ENCODE measurements at regions not wholly inside any gene's neighbourhood (a gene's known extent, or its start where the extent isn't known, plus 50 kb on each side); places are given as distances from the start of the nearest gene placed in this dataset.

GRCh38 chr11:112523031-112523430 is 262.4 kb upstream of the PLET1 start:
- H3K4me1 ChIP-seq (ENCODE audit: control insufficient read depth, insufficient read depth, low read length), result no peaks in the 10 kb centered on the region
- no peak overlapping the region for H3K4ac ChIP-seq (ENCODE audit: low read depth, low read length)
- H2BK15ac ChIP-seq (ENCODE audit: low read depth, low read length), result no peak overlapping the region
- no peak overlapping the region for H3K56ac ChIP-seq (ENCODE audit: extremely low read depth, insufficient read depth, low read length)
- no peak overlapping the region for H3K9ac ChIP-seq (ENCODE audit: low read depth, low read length)
- H3K14ac ChIP-seq (replicated peaks; ENCODE audit: low read depth, low read length), result no peak overlapping the region
- dilution Hi-C loops (cut with HindIII; ENCODE audit: low sequenced_read_pairs, unreplicated experiment), result no loop called here
- H3K79me1 ChIP-seq (ENCODE audit: low read depth in 1 of 2, low read length in 2 of 2), result no peaks in the 10 kb centered on the region
- no peak for DNase-seq
- H3K4me3 ChIP-seq (ENCODE audit: insufficient read depth, low read depth, low read length), result no peak overlapping the region
- H3K18ac ChIP-seq (ENCODE audit: low read depth, low read length), result no peak overlapping the region
- no peaks in the 10 kb centered on the region for H3K9me1 ChIP-seq (ENCODE audit: insufficient read depth, low read length)
- CTCF ChIA-PET, result no interaction called here
- H3K27me3 ChIP-seq (ENCODE audit: control insufficient read depth, insufficient read depth, low read length), result peaks cover 17% of the 10 kb centered on the region
- in situ Hi-C loops (cut with MboI; ENCODE audit: low sequenced_read_pairs), result no loop called here
- POLR2A ChIA-PET (ENCODE audit: unreplicated experiment), result no interaction called here
- H4K20me1 ChIP-seq (ENCODE audit: insufficient read depth, low read length), result no peaks in the 10 kb centered on the region
- H3K23ac ChIP-seq (ENCODE audit: low read depth, low read length), result no peak overlapping the region
- no peak overlapping the region for H2BK20ac ChIP-seq (ENCODE audit: low read depth, low read length)
- H3K36me3 ChIP-seq (ENCODE audit: control insufficient read depth, insufficient read depth, low read length), result no peaks in the 10 kb centered on the region
- no peaks in the 10 kb centered on the region for H3K9me3 ChIP-seq (ENCODE audit: control insufficient read depth, insufficient read depth, low read length)
- H3K4me2 ChIP-seq (ENCODE audit: low read depth, low read length), result no peak overlapping the region
- no CpG with 5 or more reads among the region's 1 CpG for WGBS, 2 experiments (ENCODE audit: extremely low coverage in 2 of 2, insufficient read length in 1 of 2)
- intact Hi-C loops (cut with micrococcal nuclease), result no loop called here
- no TSS peak for BruUV-seq (replicated peaks)
- no peak overlapping the region for H4K5ac ChIP-seq (ENCODE audit: low read depth, low read length)
- no peak overlapping the region for H2BK120ac ChIP-seq (ENCODE audit: low read depth, low read length)
- no peak overlapping the region for H2AFZ ChIP-seq (replicated peaks; ENCODE audit: low read length, poor library complexity)
- no peak overlapping the region for H3K27ac ChIP-seq (ENCODE audit: insufficient read depth, low read length)
- ATAC-seq (ENCODE audit: low read depth), result no peak
- TF ChIP-seq MXI1 (IDR thresholded peaks at IDR 0.05; ENCODE audit: borderline replicate concordance, low read depth, low read length), result no peak
- TF ChIP-seq MAFK (IDR thresholded peaks at IDR 0.05; ENCODE audit: low read depth, low read length), result no peak
- TF ChIP-seq NFE2L2 (IDR thresholded peaks at IDR 0.05; ENCODE audit: low read depth, low read length), result no peak
- TF ChIP-seq, protein P1, sequence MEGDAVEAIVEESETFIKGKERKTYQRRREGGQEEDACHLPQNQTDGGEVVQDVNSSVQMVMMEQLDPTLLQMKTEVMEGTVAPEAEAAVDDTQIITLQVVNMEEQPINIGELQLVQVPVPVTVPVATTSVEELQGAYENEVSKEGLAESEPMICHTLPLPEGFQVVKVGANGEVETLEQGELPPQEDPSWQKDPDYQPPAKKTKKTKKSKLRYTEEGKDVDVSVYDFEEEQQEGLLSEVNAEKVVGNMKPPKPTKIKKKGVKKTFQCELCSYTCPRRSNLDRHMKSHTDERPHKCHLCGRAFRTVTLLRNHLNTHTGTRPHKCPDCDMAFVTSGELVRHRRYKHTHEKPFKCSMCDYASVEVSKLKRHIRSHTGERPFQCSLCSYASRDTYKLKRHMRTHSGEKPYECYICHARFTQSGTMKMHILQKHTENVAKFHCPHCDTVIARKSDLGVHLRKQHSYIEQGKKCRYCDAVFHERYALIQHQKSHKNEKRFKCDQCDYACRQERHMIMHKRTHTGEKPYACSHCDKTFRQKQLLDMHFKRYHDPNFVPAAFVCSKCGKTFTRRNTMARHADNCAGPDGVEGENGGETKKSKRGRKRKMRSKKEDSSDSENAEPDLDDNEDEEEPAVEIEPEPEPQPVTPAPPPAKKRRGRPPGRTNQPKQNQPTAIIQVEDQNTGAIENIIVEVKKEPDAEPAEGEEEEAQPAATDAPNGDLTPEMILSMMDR (conservative IDR thresholded peaks at IDR 0.05; ENCODE audit: low read depth, low read length), result no peak
- TF ChIP-seq USF2 (IDR thresholded peaks at IDR 0.05; ENCODE audit: low read depth, low read length), result no peak
- TF ChIP-seq SMC3 (IDR thresholded peaks at IDR 0.05; ENCODE audit: low read depth, low read length), result no peak
- no peak for TF ChIP-seq CEBPB (IDR thresholded peaks at IDR 0.05; ENCODE audit: low read depth, low read length)
- no peak for TF ChIP-seq RFX5 (IDR thresholded peaks at IDR 0.05; ENCODE audit: low read depth, low read length)
- no peak for TF ChIP-seq RAD21 (IDR thresholded peaks at IDR 0.05; ENCODE audit: low read length)
- no peak for TF ChIP-seq POLR2A (IDR thresholded peaks at IDR 0.05; ENCODE audit: low read depth, low read length)
- TF ChIP-seq, protein P2, sequence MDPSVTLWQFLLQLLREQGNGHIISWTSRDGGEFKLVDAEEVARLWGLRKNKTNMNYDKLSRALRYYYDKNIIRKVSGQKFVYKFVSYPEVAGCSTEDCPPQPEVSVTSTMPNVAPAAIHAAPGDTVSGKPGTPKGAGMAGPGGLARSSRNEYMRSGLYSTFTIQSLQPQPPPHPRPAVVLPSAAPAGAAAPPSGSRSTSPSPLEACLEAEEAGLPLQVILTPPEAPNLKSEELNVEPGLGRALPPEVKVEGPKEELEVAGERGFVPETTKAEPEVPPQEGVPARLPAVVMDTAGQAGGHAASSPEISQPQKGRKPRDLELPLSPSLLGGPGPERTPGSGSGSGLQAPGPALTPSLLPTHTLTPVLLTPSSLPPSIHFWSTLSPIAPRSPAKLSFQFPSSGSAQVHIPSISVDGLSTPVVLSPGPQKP (IDR thresholded peaks at IDR 0.05; ENCODE audit: borderline replicate concordance, low read depth, low read length), result no peak
- TF ChIP-seq FOS (IDR thresholded peaks at IDR 0.05; ENCODE audit: low read depth, low read length), result no peak
- TF ChIP-seq MAZ (IDR thresholded peaks at IDR 0.05; ENCODE audit: borderline replicate concordance, low read depth, low read length), result no peak
- no peak for TF ChIP-seq CHD1 (IDR thresholded peaks at IDR 0.05; ENCODE audit: low read depth, low read length)
- TF ChIP-seq RCOR1 (IDR thresholded peaks at IDR 0.05; ENCODE audit: insufficient replicate concordance, low read length), result no peak
- H4K8ac ChIP-seq (ENCODE audit: low read depth in 2 of 2, low read length in 2 of 2), result no peak overlapping the region
- H2BK5ac ChIP-seq (ENCODE audit: low read depth, low read length, poor library complexity, severe bottlenecking), result no peak overlapping the region
- no peak overlapping the region for H2AK9ac ChIP-seq (replicated peaks; ENCODE audit: low read depth, low read length, poor library complexity)
- H2AK5ac ChIP-seq (ENCODE audit: low read depth, low read length), result no peak overlapping the region
- no peak overlapping the region for H4K91ac ChIP-seq (ENCODE audit: insufficient read depth, low read depth, low read length)
